ENCODE measurements at regions not wholly inside any gene's neighbourhood (a gene's known extent, or its start where the extent isn't known, plus 50 kb on each side); places are given as distances from the start of the nearest gene placed in this dataset.

GRCh38 chr14:96722736-96723135 lies 74.4 kb upstream of the VRK1 start:
- Mint-ChIP-seq H3K27me3 (peaks cover 7% of the 10 kb centered on the region), H3K9me3 (ENCODE audit: low read depth) (no peaks in the 10 kb centered on the region), H3K4me3 (no peak overlapping the region), H3K4me1 (ENCODE audit: low read depth) (no peaks in the 10 kb centered on the region), H3K36me3 (no peaks in the 10 kb centered on the region), H3K27ac (no peak overlapping the region)

- H3K27me3 Mint-ChIP-seq: peaks cover 7% of the 10 kb centered on the region
- H3K27ac Mint-ChIP-seq: no peak overlapping the region
- H3K4me1 Mint-ChIP-seq (ENCODE audit: low read depth): no peaks in the 10 kb centered on the region
- no peaks in the 10 kb centered on the region for H3K9me3 Mint-ChIP-seq (ENCODE audit: low read depth)
- no peaks in the 10 kb centered on the region for H3K36me3 Mint-ChIP-seq
- H3K4me3 Mint-ChIP-seq: no peak overlapping the region
These were observed 73.2 kb upstream of the VRK1 start for GRCh38 chr14:96723946-96724345.

GRCh38 chr14:96725232-96725631 lies 72.0 kb upstream of the VRK1 start:
- no peak overlapping the region for H3K27ac Mint-ChIP-seq
- no peaks in the 10 kb centered on the region for H3K4me1 Mint-ChIP-seq (ENCODE audit: low read depth)
- H3K4me3 Mint-ChIP-seq: no peak overlapping the region
- no peaks in the 10 kb centered on the region for H3K9me3 Mint-ChIP-seq (ENCODE audit: low read depth)
- H3K27me3 Mint-ChIP-seq: peaks cover 7% of the 10 kb centered on the region
- no peaks in the 10 kb centered on the region for H3K36me3 Mint-ChIP-seq

- Mint-ChIP-seq H3K4me3 (no peak overlapping the region), H3K36me3 (no peaks in the 10 kb centered on the region), H3K27ac (no peak overlapping the region), H3K9me3 (ENCODE audit: low read depth) (no peaks in the 10 kb centered on the region), H3K4me1 (ENCODE audit: low read depth) (no peaks in the 10 kb centered on the region), H3K27me3 (peaks cover 9% of the 10 kb centered on the region)
These were observed 70.1 kb upstream of the VRK1 start for GRCh38 chr14:96727073-96727472.

- H3K36me3 Mint-ChIP-seq: no peaks in the 10 kb centered on the region
- no peaks in the 10 kb centered on the region for H3K4me1 Mint-ChIP-seq (ENCODE audit: low read depth)
- peaks cover 9% of the 10 kb centered on the region for H3K27me3 Mint-ChIP-seq
- no peak overlapping the region for H3K27ac Mint-ChIP-seq
- no peaks in the 10 kb centered on the region for H3K9me3 Mint-ChIP-seq (ENCODE audit: low read depth)
- H3K4me3 Mint-ChIP-seq: no peak overlapping the region
These were observed 69.7 kb upstream of the VRK1 start for GRCh38 chr14:96727491-96727890.

- no peaks in the 10 kb centered on the region for H3K9me3 Mint-ChIP-seq (ENCODE audit: low read depth)
- H3K4me3 Mint-ChIP-seq: no peak overlapping the region
- H3K27me3 Mint-ChIP-seq: peaks cover 9% of the 10 kb centered on the region
- no peaks in the 10 kb centered on the region for H3K4me1 Mint-ChIP-seq (ENCODE audit: low read depth)
- no peak overlapping the region for H3K27ac Mint-ChIP-seq
- no peaks in the 10 kb centered on the region for H3K36me3 Mint-ChIP-seq
These were observed 69.0 kb upstream of the VRK1 start for GRCh38 chr14:96727980-96728717.

GRCh38 chr14:96729889-96730288 lies 67.3 kb upstream of the VRK1 start:
- H3K4me1 Mint-ChIP-seq (ENCODE audit: low read depth): no peaks in the 10 kb centered on the region
- H3K27ac Mint-ChIP-seq: no peak overlapping the region
- H3K4me3 Mint-ChIP-seq: no peak overlapping the region
- H3K36me3 Mint-ChIP-seq: no peaks in the 10 kb centered on the region
- H3K9me3 Mint-ChIP-seq (ENCODE audit: low read depth): no peaks in the 10 kb centered on the region
- H3K27me3 Mint-ChIP-seq: peaks cover 9% of the 10 kb centered on the region

- H3K4me1 Mint-ChIP-seq (ENCODE audit: low read depth): no peaks in the 10 kb centered on the region
- no peak overlapping the region for H3K27ac Mint-ChIP-seq
- H3K9me3 Mint-ChIP-seq (ENCODE audit: low read depth): no peaks in the 10 kb centered on the region
- H3K4me3 Mint-ChIP-seq: no peak overlapping the region
- H3K27me3 Mint-ChIP-seq: peaks cover 9% of the 10 kb centered on the region
- no peaks in the 10 kb centered on the region for H3K36me3 Mint-ChIP-seq
These were observed 66.8 kb upstream of the VRK1 start for GRCh38 chr14:96730386-96730785.

- no peaks in the 10 kb centered on the region for H3K36me3 Mint-ChIP-seq
- H3K4me3 Mint-ChIP-seq: no peak overlapping the region
- H3K27me3 Mint-ChIP-seq: peaks cover 21% of the 10 kb centered on the region
- H3K27ac Mint-ChIP-seq: no peak overlapping the region
- H3K4me1 Mint-ChIP-seq (ENCODE audit: low read depth): no peaks in the 10 kb centered on the region
- no peaks in the 10 kb centered on the region for H3K9me3 Mint-ChIP-seq (ENCODE audit: low read depth)
These were observed 63.0 kb upstream of the VRK1 start for GRCh38 chr14:96734076-96734622.

GRCh38 chr14:96735526-96735925 lies 61.7 kb upstream of the VRK1 start:
- H3K4me1 Mint-ChIP-seq (ENCODE audit: low read depth): no peaks in the 10 kb centered on the region
- H3K36me3 Mint-ChIP-seq: no peaks in the 10 kb centered on the region
- peaks cover 31% of the 10 kb centered on the region for H3K27me3 Mint-ChIP-seq
- no peak overlapping the region for H3K4me3 Mint-ChIP-seq
- H3K9me3 Mint-ChIP-seq (ENCODE audit: low read depth): no peaks in the 10 kb centered on the region
- H3K27ac Mint-ChIP-seq: no peak overlapping the region

- Mint-ChIP-seq H3K4me3 (no peak overlapping the region), H3K4me1 (ENCODE audit: low read depth) (peaks cover 5% of the 10 kb centered on the region), H3K27me3 (peaks cover 31% of the 10 kb centered on the region), H3K27ac (no peak overlapping the region), H3K36me3 (no peaks in the 10 kb centered on the region), H3K9me3 (ENCODE audit: low read depth) (no peaks in the 10 kb centered on the region)
These were observed 60.7 kb upstream of the VRK1 start for GRCh38 chr14:96736439-96736838.

- no peak overlapping the region for H3K4me3 Mint-ChIP-seq
- no peak overlapping the region for H3K27ac Mint-ChIP-seq
- H3K27me3 Mint-ChIP-seq: peaks cover 36% of the 10 kb centered on the region
- no peaks in the 10 kb centered on the region for H3K9me3 Mint-ChIP-seq (ENCODE audit: low read depth)
- H3K36me3 Mint-ChIP-seq: no peaks in the 10 kb centered on the region
- H3K4me1 Mint-ChIP-seq (ENCODE audit: low read depth): peaks cover 8% of the 10 kb centered on the region
These were observed 59.3 kb upstream of the VRK1 start for GRCh38 chr14:96737881-96738280.

- H3K36me3 Mint-ChIP-seq: no peaks in the 10 kb centered on the region
- peaks cover 8% of the 10 kb centered on the region for H3K4me1 Mint-ChIP-seq (ENCODE audit: low read depth)
- H3K4me3 Mint-ChIP-seq: no peak overlapping the region
These were observed 57.8 kb upstream of the VRK1 start for GRCh38 chr14:96739200-96739910.

GRCh38 chr14:96741151-96741977 lies 55.8 kb upstream of the VRK1 start:
- Mint-ChIP-seq H3K27me3 (peaks cover 34% of the 10 kb centered on the region), H3K9me3 (ENCODE audit: low read depth) (no peaks in the 10 kb centered on the region), H3K4me1 (ENCODE audit: low read depth) (peaks cover 8% of the 10 kb centered on the region), H3K4me3 (peak overlapping the region; percentile 80), H3K36me3 (no peaks in the 10 kb centered on the region), H3K27ac (no peak overlapping the region)

More at GRCh38 chr14:96739200-96739910, 57.8 kb upstream of the VRK1 start:
- Mint-ChIP-seq H3K9me3 (ENCODE audit: low read depth) (no peaks in the 10 kb centered on the region), H3K27me3 (peaks cover 36% of the 10 kb centered on the region), H3K27ac (no peak overlapping the region)

- Mint-ChIP-seq H3K27ac (no peak overlapping the region), H3K27me3 (peaks cover 15% of the 10 kb centered on the region), H3K4me3 (no peak overlapping the region), H3K9me3 (ENCODE audit: low read depth) (no peaks in the 10 kb centered on the region), H3K4me1 (ENCODE audit: low read depth) (peaks cover 8% of the 10 kb centered on the region), H3K36me3 (no peaks in the 10 kb centered on the region)
These were observed 52.9 kb upstream of the VRK1 start for GRCh38 chr14:96744262-96744661.
